CD4-positive, alpha-beta T cell treated with Interleukin-10 for 1 hour (primary cell): ENCODE measurements at regions not wholly inside any gene's neighbourhood (a gene's known extent, or its start where the extent isn't known, plus 50 kb on each side); places are given as distances from the start of the nearest gene placed in this dataset.

Experiments
- DNase-seq: peaks from one replicate; pipeline ENCODE4 v3.0.0-alpha.2; 2020

- no peak for DNase-seq
Observed at GRCh38 chr6:156560476-156560875, 216.7 kb upstream of the ARID1B start.

DNA sequence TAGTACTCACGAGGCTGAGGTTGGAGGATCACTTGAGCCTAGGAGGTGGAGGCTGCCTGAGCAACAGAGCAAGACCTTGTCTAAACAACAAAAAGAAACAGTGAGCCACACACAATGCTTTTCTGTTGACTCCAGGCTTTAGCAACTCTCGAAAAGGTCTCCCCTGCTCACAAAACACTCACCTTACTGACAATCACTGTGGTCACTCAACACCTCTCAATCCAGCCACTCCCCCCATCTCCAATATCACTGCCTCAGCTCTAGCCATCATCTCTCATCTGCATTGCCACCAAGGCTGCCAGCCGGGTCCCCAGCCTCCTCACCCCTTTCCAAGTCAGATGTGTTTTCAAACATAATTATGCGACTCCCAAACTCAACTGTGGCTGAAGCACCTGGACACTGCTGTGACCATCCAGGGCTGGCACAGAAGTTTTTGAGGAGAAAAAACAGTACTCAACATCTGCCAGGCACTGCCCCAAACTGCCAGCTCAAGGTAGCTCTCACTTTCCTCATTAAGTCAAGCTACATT lies 218.0 kb upstream of the ARID1B start:
- DNase-seq: no peak

- DNase-seq: no peak
Observed at GRCh38 chr6:156557911-156558259, 219.3 kb upstream of the ARID1B start.

DNA sequence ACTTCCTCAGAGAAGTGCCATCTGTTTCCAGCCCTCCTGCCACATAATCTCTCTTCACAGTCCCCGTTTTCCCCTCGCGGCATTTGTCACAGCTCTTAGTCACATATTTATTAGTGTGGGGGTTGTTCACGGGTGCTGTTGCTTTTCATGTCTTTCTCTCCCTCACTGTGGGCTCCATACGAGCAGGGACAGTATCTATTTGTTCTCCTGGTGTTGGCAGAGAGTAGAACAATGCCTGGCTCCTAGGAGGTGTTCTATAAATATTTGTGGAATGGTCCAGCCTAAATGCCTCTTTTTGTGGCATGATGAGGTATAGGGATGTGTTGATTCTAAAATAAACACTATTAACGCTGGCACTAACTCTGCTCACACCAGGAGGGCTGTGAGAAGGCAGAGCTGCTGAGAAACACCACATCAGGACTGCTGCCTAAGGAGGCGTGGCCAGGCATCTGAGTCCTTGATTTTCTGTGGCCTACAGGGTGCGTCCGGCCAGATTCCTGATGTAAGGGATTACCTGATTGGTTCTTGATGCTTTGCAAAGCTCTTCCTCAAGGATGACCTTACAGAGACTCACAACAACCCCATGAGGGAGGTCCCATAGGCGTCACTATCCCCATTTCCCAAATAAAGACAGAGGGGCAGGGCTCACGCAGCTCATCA lies 219.8 kb upstream of the ARID1B start:
- DNase-seq: no peak

- no peak for DNase-seq
Observed at GRCh38 chr6:156556811-156557210, 220.4 kb upstream of the ARID1B start.

- no peak for DNase-seq
Observed at GRCh38 chr6:156555116-156555515, 222.1 kb upstream of the ARID1B start.

GRCh38 chr6:156554160-156554559 lies 223.0 kb upstream of the ARID1B start:
- no peak for DNase-seq

DNA sequence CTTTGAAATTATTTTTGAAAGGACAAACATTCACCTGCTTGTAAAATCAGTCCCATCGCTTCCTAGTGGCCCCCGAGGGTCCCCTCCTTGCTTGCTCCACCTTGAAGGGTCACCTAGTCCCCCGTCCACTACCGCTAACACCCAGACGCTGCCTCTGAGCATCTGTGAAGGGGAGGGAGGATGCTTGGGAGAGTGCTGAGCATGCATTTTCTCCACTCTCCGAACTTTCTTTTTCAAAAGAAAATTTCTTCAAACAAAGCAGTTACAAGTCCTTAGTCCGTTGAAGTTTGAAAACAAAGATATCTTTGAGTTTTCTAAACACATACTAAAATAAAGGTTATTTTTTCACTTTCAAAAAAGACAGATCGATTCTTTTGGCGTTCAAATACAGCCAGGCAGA lies 224.3 kb upstream of the ARID1B start:
- no peak for DNase-seq

GRCh38 chr6:156550949-156551348 lies 226.2 kb upstream of the ARID1B start:
- no peak for DNase-seq

GRCh38 chr6:156545931-156546330 lies 231.2 kb upstream of the ARID1B start:
- no peak for DNase-seq

DNA sequence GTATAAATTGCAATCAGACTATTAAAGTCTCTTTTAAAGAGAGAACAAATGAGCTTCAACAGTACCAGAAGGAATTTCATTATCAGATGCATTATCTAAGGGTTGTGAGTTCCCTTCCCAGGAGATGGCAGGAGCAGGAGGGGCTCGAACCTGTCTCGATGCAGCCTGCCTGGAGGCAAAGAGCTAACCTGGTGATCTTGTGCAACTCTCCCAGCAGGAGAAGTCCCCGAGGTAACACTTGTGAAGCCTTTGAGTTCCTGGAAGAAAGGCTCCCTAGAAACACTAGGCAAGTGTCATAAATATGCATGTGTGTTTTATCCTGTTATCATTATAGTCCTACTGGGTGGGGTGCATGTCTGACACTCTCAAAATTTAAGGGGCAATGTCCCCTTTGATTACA lies 232.2 kb upstream of the ARID1B start:
- no peak for DNase-seq

- DNase-seq: no peak
Observed at GRCh38 chr6:156544046-156544445, 233.1 kb upstream of the ARID1B start.

- DNase-seq: no peak
Observed at GRCh38 chr6:156543431-156543830, 233.7 kb upstream of the ARID1B start.

DNA sequence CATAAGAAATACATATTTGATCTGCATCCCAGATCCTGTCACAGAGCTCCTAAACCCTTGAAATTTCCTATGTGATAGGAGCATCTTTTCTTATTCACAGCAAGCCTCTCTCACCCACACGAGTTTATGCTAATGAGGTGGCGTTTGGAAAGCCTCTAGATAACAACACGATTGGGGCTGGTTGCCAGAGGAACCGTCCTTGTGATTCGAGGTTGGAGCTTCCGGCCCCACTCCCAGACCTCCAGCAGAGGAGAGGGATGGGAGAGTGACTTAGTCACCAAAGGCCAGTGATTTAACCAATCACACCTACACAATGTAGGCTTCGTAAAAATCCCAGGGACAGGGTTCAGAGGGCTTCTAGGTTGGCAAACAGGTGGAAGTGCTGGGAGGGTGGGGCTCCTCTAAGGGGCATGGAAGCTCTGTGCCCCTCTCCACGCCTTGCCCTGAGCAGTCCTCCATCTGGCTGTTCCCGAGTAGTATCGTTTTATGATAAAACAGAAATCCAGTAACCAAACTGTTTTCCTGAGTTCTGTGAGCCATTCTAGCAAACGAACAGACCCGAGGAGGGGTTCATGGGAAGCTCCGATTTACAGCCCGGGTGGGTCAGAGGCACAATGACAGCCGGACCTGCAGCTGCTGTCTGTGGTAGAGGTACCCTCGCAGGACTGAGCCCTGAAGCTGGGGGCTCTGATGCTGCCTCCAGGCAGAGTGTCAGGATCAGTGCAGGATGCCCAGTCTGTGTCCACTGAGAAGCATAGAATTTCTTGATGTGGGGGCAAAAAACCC lies 238.1 kb upstream of the ARID1B start:
- no peak for DNase-seq

GRCh38 chr6:156534594-156534993 lies 242.6 kb upstream of the ARID1B start:
- no peak for DNase-seq

GRCh38 chr6:156533872-156534524 lies 243.2 kb upstream of the ARID1B start:
- DNase-seq: no peak

- DNase-seq: no peak
Observed at GRCh38 chr6:156526081-156526480, 251.1 kb upstream of the ARID1B start.

GRCh38 chr6:156525541-156525940 lies 251.6 kb upstream of the ARID1B start:
- DNase-seq: no peak

GRCh38 chr6:156519940-156520339 lies 257.2 kb upstream of the ARID1B start:
- no peak for DNase-seq

- no peak for DNase-seq
Observed at GRCh38 chr6:156517088-156517487, 260.1 kb upstream of the ARID1B start.

GRCh38 chr6:156515242-156515641 lies 261.9 kb upstream of the ARID1B start:
- DNase-seq: no peak

GRCh38 chr6:156513504-156513903 lies 263.7 kb upstream of the ARID1B start:
- DNase-seq: no peak

DNA sequence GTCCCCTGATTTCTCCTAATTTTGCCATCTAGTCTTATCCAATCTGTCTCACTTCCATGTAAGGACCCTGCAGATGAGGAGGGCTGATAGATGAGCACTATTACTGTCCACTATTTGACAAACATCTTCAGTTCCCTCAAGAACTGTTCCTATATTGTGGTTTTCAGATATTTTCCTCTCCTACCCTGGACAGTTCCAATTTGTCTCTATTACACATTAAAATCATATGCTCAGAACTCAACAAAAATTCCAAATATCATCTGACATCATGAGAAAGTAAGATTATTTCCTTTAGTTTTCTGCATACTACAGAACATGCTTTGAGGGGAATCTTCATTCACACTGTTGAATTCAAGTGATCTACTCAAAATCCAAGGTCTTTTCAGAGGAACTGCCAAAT lies 265.6 kb upstream of the ARID1B start:
- DNase-seq: no peak

DNA sequence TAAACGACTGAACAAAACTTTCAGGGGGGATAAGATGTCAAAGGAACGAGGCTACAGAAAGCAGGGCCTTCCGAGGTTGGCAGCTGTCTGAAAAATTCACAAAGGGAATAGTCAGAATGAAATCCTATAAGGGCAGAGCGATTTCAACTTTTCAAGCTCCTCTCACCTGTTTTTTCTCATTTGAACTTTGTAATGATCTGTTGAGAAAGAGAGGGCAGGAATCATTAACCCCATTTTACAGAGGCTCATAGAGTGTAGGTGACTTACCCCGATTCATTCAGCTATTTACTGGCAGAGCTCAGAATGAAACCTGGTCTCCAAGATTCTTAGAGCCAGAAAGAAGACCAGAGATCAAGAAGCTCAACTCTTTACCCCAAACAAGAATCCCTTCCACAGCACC lies 266.1 kb upstream of the ARID1B start:
- DNase-seq: no peak
